SK-N-MC (cell line): ENCODE measurements at regions not wholly inside any gene's neighbourhood (a gene's known extent, or its start where the extent isn't known, plus 50 kb on each side); places are given as distances from the start of the nearest gene placed in this dataset.

Experiments used
- EZH2 ChIP-seq: fragments of 200-600 bp; sonication (generic); IDR thresholded peaks from one replicate; pipeline ENCODE4 v1.6.1; 2017; ENCODE audit warnings: antibody characterized with exemption
- POLR2AphosphoS5 ChIP-seq: IDR thresholded peaks from 2 replicates; pipeline ENCODE4 v1.6.1; 2012; ENCODE audit warnings: mild to moderate bottlenecking, low read depth, low read length, borderline replicate concordance

DNA sequence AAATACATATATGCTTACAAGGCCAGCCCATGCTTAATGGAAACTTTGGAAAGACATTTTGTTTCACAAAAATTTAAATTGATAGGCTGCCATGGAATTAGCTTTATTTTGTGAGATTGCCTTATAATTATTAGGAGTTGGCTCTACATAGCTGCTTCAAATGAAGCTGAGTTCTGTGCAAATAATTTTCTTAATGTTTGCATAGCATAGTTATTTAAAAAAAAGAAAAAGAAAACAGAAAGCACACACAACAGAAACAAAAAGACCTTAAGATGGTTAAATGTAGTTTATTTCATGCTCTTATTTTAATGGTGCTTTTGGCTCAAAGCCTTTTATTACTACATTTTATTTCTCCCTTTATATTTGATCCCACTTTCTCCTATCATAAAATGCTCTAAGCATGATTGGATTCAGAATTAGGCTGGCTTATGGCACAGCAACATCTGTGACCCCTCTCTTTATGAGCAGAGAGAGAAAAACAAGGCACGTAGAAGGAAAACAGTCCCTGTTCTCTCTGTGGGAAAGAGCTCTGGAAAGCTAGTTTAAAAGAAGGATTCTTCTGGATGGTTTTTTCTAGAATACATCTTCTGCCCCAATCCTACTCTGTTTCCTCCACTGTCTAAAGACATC is 530.5 kb downstream of the NTRK2 start:
- no peak for TF ChIP-seq EZH2
- no peak for TF ChIP-seq POLR2AphosphoS5
